ENCODE measurements at regions not wholly inside any gene's neighbourhood (a gene's known extent, or its start where the extent isn't known, plus 50 kb on each side); places are given as distances from the start of the nearest gene placed in this dataset.

DNA sequence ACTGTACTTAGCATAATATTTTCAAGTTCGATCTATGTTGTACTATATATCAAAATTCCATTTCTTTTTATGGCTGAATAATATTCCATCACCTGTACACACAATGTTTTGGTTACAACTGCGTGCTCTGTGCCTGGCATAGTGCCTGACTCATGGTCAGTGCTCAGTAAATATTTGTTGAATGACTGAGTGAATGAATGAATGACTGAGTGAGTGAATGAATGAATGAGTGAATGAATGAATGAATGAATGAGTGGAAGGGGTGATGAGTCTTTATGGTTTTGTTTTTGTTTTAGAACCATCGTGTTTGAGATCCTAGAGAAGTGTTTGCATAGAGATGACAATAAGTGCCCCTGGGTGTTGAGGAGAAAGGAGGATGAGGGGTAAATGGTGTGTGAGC, 155.3 kb downstream of the MRM1 start:
- no peak for DNase-seq (ENCODE audit: low read depth in 1 of 2, low spot score in 1 of 2)

GRCh38 chr17:36760425-36760824, 159.0 kb downstream of the MRM1 start:
- no peak for DNase-seq (ENCODE audit: low read depth in 1 of 2, low spot score in 1 of 2)

GRCh38 chr17:36761203-36761950, 160.0 kb downstream of the MRM1 start:
- DNase-seq (ENCODE audit: low read depth in 1 of 2, low spot score in 1 of 2): no peak

GRCh38 chr17:36765436-36766043, 164.2 kb downstream of the MRM1 start:
- no peak for DNase-seq (ENCODE audit: low read depth in 1 of 2, low spot score in 1 of 2)

- no peak for DNase-seq (ENCODE audit: low read depth in 1 of 2, low spot score in 1 of 2)
Measured at GRCh38 chr17:36768394-36768793, 167.0 kb downstream of the MRM1 start.

DNA sequence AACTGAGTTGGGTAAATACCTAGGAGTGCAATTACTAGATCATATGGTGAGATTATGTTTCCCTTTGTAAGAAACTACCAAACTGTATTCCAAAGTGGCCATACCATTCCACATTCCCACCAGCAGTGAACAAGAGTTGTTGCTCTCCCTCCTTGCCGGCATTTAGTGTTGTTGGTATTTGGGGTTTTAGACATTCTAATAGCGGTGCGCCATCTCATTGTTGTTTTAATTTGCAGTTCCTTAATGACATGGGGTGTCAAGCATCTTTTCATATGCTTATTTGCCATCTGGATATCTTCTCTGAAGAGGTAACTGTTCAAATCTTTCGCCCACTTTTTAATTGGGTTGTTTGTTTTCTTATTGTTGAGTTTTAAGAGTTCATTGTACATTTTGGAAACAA, 164.2 kb upstream of the LHX1 start:
- no peak for DNase-seq (ENCODE audit: low read depth in 1 of 2, low spot score in 1 of 2)

DNA sequence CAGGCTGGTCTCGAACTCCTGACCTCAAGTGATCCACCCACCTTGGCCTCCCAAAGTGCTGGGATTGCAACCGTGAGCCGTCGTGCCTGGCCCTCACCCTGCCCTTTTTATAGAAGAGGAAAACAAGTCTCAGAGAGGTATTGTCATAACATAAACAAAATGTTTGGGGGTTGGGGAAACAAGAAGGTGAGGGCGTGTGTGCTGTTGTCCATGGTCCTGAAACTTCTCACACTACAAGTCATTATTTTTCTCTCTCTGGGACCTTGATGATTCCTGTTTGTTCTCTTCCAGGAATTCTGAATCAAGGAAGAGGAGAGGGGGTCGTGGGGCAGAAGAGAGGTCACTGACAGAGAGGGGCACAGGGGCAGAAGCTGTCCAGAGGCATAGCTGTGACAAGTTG, 160.2 kb upstream of the LHX1 start:
- DNase-seq (ENCODE audit: low read depth in 1 of 2, low spot score in 1 of 2): no peak

DNA sequence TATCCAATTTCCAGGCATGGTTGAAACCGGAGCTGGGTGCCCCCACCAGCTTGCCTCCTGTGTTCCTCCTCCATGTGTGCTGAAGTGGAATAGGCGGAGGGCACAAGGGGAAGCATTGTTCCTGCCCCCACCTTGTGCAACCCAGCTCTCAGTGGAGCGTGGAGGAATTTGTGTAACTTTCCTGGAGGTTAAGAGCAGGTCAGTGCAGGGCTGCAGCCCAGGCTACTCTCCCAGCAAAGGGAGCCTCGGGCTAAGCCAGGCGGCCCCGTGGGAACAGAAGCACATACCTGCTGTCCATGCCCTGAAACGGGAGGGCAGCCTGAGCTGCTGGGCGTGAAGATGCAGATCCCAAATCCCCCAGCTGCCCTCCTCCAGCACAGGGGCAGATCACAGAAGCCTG, 158.8 kb upstream of the LHX1 start:
- no peak for DNase-seq (ENCODE audit: low read depth in 1 of 2, low spot score in 1 of 2)

- no peak for DNase-seq (ENCODE audit: low read depth in 1 of 2, low spot score in 1 of 2)
Measured at GRCh38 chr17:36779550-36779949, 157.7 kb upstream of the LHX1 start.

DNA sequence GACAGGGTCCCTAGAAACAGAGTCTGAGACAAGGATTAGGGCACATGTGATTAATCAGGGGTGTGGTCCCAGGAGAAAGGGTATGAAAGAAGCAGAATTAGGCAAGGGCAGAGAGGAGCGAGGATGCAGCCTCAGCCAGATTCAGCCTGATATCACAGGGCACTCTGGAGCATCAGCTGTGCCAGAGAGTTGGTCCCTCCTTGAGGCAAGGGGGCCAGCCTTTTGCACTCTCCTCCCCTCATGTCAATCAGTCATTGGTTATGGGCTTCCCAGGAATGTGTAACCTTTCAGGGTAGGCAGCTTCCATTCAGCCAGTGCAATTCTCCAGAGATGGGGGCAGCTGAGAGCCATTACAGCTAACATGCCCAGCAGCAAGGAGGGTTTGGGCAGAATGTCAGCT, 152.6 kb upstream of the LHX1 start:
- DNase-seq (ENCODE audit: low read depth in 1 of 2, low spot score in 1 of 2): no peak

- no peak for DNase-seq (ENCODE audit: low read depth in 1 of 2, low spot score in 1 of 2)
Measured at GRCh38 chr17:36786867-36787266, 150.4 kb upstream of the LHX1 start.

DNA sequence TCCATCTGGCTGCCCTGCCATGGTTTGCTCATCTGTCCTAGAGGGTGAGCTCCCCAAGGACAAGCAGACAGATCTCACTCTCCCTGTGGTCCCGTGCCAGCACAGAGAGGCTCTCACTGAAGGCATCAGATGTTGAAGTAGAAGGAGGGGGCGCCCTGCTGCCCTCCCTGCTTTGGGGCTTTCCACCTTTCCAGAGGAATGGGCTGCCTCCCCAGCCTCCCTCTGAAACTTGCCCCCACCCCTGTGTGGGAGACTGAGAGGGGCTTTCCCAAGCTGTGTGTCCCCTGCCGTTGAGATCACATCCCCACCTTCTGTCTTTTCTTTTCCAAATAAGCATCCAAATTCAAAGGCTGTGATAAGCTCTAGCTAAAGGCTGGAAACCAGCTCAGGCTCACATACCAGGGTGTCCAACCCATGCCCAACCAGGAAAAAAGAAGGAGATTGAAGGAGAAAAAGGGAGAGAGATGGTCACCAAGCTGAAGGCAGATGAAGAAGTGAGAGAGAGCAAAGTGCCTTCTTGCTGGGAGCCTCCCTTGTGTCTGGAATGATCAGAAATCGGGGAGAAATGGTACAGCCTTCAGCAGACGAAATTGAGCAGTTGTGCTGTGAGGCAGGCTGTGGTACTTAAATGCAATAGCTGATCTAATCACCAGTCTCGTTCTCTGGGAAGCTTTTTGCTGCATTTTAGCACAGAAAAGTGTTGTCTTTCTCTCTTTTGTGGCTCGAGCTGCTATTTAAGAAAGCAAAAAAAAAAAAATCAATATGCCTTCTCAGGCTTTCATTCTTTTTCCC, 145.9 kb upstream of the LHX1 start:
- no peak for DNase-seq (ENCODE audit: low read depth in 1 of 2, low spot score in 1 of 2)

DNA sequence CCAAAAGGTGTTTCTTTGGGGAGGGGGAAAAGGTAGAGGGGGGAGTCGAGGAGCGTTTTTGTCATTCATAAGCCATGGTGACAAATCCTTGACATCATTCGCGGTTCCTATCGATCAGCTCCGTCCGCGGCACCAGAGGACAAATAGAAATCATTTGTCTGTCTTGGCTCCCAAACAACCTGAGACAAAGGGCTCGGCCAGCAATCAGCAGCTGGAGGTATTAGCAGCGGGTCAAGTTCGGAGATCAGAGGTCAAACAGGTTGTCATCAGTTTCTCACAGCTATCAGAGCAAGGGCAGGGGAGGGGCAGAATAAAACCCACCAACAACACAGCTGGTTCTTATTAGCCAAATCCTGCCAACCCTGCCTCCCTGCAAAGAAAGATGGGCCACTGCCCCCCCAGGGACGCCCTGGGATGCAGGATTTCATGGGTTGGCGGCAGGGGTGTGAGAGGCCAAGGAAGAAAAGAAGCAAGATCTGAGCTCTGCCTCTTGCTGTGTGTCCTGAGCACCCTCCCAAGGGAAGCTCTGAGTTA, 145.3 kb upstream of the LHX1 start:
- DNase-seq (ENCODE audit: low read depth in 1 of 2, low spot score in 1 of 2): no peak

DNA sequence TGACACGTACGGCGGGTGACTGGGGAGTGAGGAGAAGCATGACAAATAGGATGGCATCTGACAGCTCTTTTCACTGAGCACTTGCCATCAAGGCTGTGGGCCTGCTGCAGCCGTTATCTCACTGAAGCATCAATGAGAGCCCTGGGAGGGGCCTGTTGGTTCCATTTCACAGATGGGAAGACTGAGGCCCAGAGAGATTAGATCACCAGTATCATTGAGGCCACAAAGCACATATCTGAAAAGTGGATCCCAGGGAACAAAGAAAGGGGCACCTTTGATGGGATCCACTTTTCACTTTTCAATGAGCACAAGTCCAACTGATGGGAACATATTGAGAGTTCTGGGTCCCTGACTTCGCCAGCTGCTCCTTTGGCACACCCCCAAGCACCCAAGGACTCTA, 144.4 kb upstream of the LHX1 start:
- DNase-seq (ENCODE audit: low read depth in 1 of 2, low spot score in 1 of 2): no peak

DNA sequence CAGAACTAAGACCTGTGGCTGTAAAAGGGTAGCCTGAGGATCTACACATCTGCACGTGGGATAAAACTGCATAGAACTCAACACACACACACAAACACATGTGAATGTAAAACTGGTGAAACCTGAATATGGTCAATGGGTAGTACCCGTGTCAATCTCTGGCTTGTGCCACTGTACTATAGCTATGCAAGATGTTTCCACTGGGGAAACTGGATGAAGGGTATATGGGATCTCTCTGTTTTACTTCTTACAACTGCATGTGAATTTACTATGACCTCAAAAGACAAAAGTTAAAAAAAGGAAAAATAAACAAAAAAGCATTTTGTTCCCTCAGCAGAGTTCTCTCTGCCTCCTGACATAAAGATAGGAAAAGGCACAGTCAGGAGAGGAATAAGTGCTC, 143.3 kb upstream of the LHX1 start:
- no peak for DNase-seq (ENCODE audit: low read depth in 1 of 2, low spot score in 1 of 2)

DNA sequence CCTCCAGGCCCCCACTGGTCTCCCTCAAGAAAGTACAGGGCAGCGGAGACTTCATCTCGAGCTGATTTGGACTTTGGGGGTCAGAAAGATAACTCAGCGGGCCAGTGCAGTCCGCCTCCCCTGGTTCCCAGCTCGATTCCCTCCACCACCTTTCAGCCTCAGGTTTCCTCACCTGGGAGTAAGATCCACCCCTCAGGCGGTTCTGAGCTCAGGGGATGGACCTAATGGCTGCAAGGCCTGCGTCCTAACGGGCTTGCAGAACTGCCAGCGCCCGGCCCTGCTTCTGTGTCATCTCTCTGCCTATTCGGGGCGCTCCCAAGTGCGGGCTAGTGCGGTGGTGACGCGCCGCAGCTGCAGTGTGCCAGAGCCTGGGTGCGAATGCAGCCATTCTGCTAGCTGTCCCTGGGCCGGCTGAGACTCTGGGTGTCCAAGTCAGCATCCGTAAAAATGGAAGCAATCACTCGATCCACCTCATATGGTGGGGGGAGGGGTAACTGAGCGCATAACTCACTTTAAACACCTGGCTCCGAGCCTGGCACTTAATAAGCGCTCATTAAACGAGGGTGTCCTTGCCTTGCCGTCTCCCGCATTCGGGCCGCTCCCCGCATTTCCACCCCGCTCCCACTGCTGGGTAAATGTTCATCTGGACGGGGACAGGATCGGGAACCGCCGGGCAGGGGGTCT, 129.6 kb upstream of the LHX1 start:
- DNase-seq (ENCODE audit: low read depth in 1 of 2, low spot score in 1 of 2): no peak

DNA sequence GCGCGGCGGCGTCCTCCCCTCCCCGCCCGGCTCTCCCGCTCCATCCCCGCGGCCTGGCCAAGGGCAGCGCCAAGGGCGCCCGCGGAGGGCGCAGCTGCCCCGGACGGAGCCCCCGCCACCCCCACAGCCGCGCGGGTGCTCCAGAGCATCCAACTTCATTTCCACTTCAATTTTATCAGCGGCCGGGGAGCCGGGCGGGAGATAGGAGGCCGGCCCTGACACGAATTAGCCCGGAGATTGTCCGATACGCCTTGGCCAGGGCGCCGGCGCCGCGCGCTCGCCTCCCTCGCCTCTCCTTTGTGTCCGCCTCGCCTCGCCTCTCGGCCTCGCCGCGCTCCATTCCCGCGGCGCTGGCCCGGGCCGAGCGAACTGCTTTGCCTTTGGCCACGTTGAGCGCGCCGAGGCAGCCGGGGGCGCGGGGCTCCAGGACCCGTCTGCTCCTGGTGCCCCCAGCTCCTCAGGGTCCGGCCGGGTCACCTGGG, 129.1 kb upstream of the LHX1 start:
- DNase-seq (ENCODE audit: low read depth in 1 of 2, low spot score in 1 of 2): no peak

GRCh38 chr17:36812762-36813161, 124.5 kb upstream of the LHX1 start:
- DNase-seq (ENCODE audit: low read depth in 1 of 2, low spot score in 1 of 2): no peak

DNA sequence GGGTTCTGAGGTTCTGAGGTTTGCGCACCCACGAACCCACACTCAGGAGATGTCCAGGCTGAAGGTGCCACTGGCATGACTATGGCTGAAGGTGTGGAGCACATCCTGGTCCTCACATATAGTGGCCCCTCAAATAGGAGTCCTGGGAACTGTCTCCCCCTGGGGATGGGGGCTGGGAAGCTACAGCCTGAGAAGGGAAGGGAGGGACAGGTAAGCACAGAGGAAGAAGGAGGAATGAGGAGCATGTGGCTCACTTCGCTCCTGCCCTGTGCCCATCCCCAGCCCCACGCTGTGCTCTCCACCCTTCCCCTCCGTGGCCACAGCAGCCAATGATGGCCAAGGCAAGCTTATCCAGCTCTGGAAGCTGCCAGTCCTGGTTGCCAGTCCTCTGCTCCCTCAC, 123.9 kb upstream of the LHX1 start:
- DNase-seq (ENCODE audit: low read depth in 1 of 2, low spot score in 1 of 2): no peak

- no peak for DNase-seq (ENCODE audit: low read depth in 1 of 2, low spot score in 1 of 2)
Measured at GRCh38 chr17:36813957-36814563, 123.2 kb upstream of the LHX1 start.

DNA sequence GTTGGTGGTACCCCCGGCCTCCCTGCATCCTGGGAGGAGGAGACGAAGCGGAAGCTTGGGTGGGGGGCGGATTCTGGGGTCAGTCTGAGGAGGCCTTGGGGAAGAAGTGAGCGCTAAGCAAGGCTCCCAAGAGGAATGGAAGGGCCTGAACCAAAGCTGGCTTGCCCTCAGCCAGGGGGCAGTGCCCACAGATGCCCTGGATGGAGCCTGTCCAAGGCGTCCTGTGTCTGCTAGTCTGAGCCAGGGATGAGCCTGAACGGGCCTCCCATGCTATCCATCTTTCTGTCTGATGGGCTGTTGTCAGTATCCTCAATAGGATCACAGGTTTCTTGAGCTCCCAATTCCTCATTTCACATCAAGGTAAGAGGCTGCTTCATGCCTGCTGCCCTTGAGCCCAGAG, 122.3 kb upstream of the LHX1 start:
- DNase-seq (ENCODE audit: low read depth in 1 of 2, low spot score in 1 of 2): no peak
